NCI-H524 (cell line): ENCODE measurements at regions not wholly inside any gene's neighbourhood (a gene's known extent, or its start where the extent isn't known, plus 50 kb on each side); places are given as distances from the start of the nearest gene placed in this dataset.
"Not testable (repeated sequence)": the region's sequence is repeated elsewhere in the genome, so short reads cannot be mapped to it uniquely, and the experiment has no call there.

Source experiments
- DNase-seq, 2 experiments: peaks; one replicate each; lab custom pipeline; 2025; lab: John Stamatoyannopoulos, UW

DNA sequence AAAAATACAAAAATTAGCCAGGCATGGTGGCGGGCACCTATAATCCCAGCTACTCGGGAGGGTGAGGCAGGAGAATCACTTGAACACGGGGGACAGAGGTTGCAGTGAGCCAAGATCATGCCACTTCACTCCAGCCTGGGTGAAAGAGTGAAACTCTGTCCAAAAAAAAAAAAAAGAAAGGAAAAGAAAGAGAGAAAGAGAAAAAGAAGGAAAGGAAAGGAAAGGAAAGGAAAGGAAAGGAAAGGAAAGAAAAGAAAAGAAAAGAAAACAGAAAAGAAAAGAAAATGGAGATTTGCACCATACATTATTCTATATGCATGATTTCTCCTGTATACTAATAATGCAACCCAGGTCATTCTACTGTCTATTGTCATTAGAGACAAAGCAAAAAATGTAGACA, 421.5 kb downstream of the PCDH19 start:
- not testable (repeated sequence) for DNase-seq

- no peak for DNase-seq
Measured at GRCh38 chrX:99973572-99974226, 436.4 kb downstream of the PCDH19 start.

- no peak for DNase-seq
Measured at GRCh38 chrX:99939883-99940232, 470.2 kb downstream of the PCDH19 start.

- DNase-seq, result not testable (repeated sequence)
Measured at GRCh38 chrX:99939206-99939882, 470.7 kb downstream of the PCDH19 start.

GRCh38 chrX:99938464-99938863, 471.6 kb downstream of the PCDH19 start:
- no peak for DNase-seq

DNA sequence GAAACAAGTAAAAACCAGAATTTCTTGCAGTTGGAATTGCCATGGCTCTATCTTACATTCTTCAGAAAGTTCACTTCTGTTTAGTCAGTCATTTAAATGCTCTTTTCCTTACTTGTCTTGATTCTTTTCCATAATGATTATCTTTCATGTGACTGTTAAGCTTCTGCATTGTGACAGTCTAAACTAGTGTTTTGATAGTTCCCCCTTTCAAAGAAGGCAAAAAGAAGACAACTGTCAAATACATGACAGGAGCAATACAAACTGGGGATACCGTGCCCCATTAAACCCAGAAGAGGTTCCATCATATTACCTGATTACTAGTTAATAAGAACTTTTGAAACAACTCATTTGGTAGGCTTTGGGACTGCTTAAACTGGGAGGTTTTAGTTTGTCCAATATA, 476.2 kb downstream of the PCDH19 start:
- DNase-seq, result no peak

- DNase-seq, result no peak
Measured at GRCh38 chrX:99914635-99915034, 495.4 kb downstream of the PCDH19 start.

DNA sequence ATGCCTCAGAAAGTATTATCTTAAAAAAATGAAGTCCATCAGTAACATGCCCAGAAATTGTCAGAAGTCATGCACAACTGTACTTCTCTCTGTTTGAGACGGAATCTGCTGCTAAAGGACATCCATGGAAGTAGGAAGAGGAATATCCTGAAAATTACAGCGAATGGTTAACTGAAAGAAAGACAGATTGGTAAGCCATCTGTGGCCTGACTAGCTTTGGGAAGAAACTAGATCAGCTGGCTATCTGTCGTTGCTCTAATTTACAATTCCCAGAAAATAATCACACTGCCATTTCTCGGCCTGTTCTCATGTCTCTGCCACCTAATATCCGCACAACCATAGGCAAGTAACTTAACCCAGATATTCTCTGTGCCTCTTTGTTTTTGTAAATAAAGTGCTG, 496.5 kb downstream of the PCDH19 start:
- DNase-seq, result no peak

DNA sequence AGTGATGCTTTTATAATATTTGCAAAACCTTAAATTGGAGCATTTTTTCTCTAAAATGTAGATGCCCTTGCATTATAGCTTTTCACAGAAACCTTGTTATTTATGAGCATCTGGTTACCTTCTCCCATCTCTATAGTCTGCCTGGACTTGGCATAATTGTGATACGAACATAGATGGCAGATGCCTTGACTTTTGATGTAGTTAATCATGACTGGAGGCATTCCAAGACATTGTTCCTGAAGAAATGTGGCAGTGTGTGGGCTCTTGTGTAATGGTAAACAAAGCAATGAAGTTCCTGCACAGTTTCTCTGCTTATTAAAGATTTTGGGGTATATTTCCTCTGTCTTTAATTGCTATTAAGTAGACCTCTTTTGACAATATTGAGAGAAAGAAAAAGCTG, 500.1 kb downstream of the PCDH19 start:
- DNase-seq, result no peak

DNA sequence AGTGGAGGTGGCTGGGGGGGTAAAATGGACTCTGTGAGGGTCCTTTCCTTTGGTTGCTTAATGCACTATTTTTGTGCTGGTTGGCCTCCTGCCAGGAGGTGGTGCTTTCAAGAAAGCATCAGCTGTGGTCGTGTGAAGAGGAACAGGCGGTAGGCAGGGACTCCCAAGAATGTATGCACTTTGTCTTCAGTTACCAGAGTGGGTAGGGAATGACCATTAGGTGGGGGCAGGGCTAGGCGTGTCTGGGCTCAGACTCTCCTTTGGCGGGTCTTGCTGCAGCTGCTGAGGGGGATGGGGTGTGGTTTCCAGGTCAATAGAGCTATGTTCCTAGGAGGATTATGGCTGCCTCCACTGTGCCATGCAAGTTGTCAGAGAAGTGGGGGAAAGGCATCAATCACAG, 509.0 kb downstream of the PCDH19 start:
- no peak for DNase-seq

GRCh38 chrX:99887918-99888317, 522.2 kb downstream of the PCDH19 start:
- no peak for DNase-seq

DNA sequence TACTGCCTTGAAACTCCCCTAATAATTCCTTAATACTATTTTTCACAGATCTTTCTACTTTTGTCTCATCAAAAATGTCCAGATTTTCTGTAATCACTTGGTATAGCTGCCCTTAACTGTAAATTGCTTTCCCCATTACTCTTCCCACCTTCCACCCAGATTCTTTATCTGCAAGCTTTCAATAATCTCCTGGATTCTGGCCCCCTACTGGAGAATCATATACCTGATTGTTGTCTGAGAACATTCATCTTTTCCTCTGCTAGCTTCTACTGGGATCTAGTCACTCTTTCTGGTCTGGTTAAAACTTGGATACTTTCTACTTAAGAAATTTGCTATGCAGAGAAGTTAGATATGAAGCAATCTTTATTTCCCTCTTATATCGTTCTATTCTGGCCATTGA, 552.6 kb downstream of the PCDH19 start:
- peak in 1 of 2 experiments; percentile 3 for DNase-seq

GRCh38 chrX:99833821-99834220, 576.3 kb downstream of the PCDH19 start:
- no peak for DNase-seq

GRCh38 chrX:99820197-99820596, 589.9 kb downstream of the PCDH19 start:
- DNase-seq, result no peak

- no peak for DNase-seq
Measured at GRCh38 chrX:99800016-99800415, 610.1 kb downstream of the PCDH19 start.

DNA sequence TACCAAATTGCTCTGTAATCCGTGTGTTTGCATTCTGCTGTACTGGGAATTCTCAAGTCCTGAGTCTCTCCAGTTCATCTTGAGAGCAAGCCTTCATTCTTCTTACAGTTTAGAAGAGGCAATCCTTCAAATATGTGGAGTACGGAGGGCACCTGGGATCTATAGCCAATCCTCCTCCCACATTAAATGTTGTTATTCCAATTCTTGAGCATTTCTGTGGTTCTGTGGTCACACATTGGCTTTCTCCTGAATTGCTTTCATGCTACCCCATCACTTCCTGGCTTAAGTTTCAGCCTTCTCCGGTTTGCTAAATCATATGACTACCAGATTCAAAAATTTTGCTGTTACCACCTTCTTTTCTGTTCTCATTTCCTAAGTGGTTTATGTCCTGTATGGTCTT, 611.1 kb downstream of the PCDH19 start:
- no peak for DNase-seq

DNA sequence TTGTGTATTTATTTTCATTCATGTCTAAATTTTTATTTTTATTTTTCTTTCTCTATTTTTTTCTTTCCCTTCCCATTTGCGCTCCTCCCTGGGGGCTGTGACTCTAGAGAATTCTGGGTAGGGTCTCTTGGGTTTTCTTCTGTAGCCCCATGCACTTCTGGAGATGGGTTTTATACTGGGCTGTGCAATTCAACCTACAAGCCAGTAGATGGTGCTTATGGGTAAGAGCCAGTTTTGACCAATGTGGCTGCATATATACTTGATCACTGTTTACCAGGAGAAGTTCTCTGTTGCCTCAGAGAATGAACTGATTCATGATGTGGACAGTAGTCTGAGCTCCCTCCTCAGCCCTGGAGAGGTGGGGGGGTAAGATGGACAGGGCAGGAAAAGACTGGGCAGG, 614.6 kb downstream of the PCDH19 start:
- DNase-seq, result no peak

DNA sequence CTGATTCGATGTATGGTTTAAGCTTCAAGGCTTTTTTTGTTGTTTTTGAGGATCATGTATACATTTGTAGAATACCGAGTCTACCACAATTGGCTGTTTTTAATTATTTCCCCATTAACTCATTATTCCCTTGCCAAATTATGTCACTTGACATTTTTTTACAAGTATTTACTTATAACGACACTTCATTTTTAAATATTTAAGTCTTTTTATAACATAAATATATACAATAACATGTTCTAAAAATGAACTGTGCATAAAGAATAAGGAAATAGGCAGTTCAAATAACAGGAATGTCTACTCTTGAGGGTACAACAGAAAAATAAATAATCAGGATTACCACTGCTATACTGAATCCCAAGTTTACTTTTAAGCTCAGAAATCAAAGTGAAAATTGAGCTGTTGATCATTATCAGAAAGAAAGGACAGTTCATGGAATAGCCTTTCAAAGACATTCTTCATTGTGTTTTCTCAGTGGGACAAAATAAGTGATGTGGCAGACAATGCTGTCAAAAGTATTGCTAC, 627.5 kb downstream of the PCDH19 start:
- DNase-seq, result no peak

- no peak for DNase-seq
Measured at GRCh38 chrX:99777912-99778311, 632.2 kb downstream of the PCDH19 start.

DNA sequence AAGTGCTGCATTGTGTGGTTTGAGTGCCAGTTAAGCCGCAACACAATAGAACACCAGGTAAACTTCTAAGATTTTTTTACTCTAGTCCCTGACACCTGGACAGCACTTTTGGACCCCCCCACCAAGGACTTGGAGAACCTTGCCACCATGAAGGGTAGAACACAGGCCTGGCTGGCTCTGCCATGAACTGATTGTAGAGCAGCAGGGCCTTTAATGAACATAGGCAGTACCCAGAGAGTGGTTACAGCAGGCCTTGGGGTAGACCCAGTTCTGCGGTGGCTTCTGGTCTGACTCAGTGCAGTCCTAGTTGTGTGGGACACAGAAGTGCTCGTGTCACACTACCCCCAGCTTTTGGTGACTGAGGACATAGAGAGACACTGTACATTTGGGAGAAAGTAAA, 648.3 kb downstream of the PCDH19 start:
- no peak for DNase-seq

DNA sequence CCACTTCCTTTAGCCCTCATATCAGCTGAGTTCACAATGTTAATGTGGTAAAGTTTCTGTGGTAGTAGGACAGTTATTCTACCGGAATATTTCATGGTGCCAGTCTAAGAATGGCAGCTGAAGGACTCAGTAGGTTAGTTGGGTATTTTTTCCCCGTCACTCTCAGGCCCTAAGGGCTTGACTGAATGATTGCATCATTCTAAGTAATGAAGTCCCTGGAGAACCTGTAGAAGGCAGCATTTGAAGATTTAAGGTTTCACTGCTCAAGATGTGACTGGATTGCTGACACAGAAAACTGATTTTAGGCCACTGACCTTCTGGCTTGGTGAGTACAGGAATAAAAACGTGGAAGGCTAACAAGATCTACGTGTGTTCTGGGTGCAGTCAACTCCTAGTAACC, 657.3 kb downstream of the PCDH19 start:
- DNase-seq, result no peak

GRCh38 chrX:99750721-99751120, 659.4 kb downstream of the PCDH19 start:
- no peak for DNase-seq

DNA sequence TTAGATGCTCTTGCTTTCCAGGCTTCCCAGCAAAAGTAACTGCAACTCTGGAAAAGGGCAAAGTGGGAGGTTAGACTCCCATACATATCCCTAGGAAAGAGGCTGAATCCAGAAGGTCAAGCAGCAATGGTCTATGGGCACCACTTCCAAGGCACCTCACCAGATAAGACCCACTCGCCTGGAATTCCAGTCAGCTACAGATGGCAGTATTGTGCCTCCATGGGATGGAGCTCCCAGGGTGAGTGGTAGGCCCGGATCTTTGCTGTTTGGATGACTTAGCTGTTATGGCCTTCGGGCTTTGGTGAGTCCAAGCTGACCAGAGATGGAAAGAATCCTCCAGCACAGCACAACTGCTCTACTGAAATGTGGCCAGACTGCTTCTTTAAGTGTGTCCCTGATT, 688.0 kb downstream of the PCDH19 start:
- peak in 1 of 2 experiments; percentile 7 for DNase-seq

- no peak for DNase-seq
Measured at GRCh38 chrX:99719140-99719539, 690.9 kb downstream of the PCDH19 start.
